Ishikawa (cell line): ENCODE measurements at regions not wholly inside any gene's neighbourhood (a gene's known extent, or its start where the extent isn't known, plus 50 kb on each side); places are given as distances from the start of the nearest gene placed in this dataset.

Experiments
- CEBPB ChIP-seq: IDR thresholded peaks from 2 replicates; pipeline ENCODE4 v1.6.1; 2012
- CREB1 ChIP-seq: IDR thresholded peaks from 2 replicates; pipeline ENCODE4 v1.6.1; 2012; ENCODE audit warnings: low read depth
- EGR1 ChIP-seq: IDR thresholded peaks from 2 replicates; pipeline ENCODE4 v1.6.1; 2012
- EP300 ChIP-seq: IDR thresholded peaks from 2 replicates; pipeline ENCODE4 v1.6.1; 2012; ENCODE audit warnings: borderline replicate concordance
- FOXM1 ChIP-seq: IDR thresholded peaks from 2 replicates; pipeline ENCODE4 v1.6.1; 2012; ENCODE audit warnings: low read depth, borderline replicate concordance
- NFIC ChIP-seq: IDR thresholded peaks from 2 replicates; pipeline ENCODE4 v1.6.1; 2012
- RAD21 ChIP-seq: IDR thresholded peaks from 2 replicates; pipeline ENCODE4 v1.6.1; 2012; ENCODE audit warnings: low read depth
- TAF1 ChIP-seq: IDR thresholded peaks from 2 replicates; pipeline ENCODE4 v1.6.1; 2012; ENCODE audit warnings: low read depth, mild to moderate bottlenecking
- TCF12 ChIP-seq: IDR thresholded peaks from 2 replicates; pipeline ENCODE4 v1.6.1; 2012; ENCODE audit warnings: low read depth
- TEAD4 ChIP-seq: IDR thresholded peaks from 2 replicates; pipeline ENCODE4 v1.6.1; 2012
- YY1 ChIP-seq: IDR thresholded peaks from 2 replicates; pipeline ENCODE4 v1.6.1; 2012; ENCODE audit warnings: low read depth
- ZBTB7A ChIP-seq: IDR thresholded peaks from 2 replicates; pipeline ENCODE4 v1.6.1; 2012; ENCODE audit warnings: low read depth
- TF ChIP-seq, protein P1 (sequence below): IDR thresholded peaks from 2 replicates; pipeline ENCODE4 v1.6.1; 2012
- TF ChIP-seq, protein P2 (sequence below): IDR thresholded peaks from 2 replicates; pipeline ENCODE4 v1.6.1; 2012
- TF ChIP-seq, protein P3 (sequence below): IDR thresholded peaks from 2 replicates; pipeline ENCODE4 v1.6.1; 2012; ENCODE audit warnings: low read depth, mild to moderate bottlenecking

DNA sequence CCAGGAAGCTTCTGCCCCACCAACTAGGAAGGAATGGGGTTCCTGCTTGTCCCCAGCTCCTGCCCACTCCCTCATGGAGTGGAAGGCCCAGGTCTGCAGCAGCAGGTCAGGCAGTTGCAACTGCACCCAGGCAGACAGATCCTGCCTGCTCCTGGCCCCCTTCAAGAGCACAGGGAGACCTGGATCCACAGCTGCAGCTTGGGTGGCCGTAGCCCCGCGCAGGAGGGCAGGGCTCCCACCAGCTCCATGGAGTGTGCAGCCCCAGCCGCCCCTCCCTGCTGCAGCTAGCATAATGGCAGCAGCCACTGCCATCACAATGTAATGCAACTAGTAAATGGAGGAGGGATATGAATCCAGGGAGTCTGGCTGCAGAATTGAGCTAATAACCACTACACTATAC lies 187.5 kb upstream of the PLET1 start:
- TF ChIP-seq RAD21 (no peak), CEBPB (no peak), ZBTB7A (no peak)
- TF ChIP-seq, protein P1, sequence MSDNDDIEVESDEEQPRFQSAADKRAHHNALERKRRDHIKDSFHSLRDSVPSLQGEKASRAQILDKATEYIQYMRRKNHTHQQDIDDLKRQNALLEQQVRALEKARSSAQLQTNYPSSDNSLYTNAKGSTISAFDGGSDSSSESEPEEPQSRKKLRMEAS: no peak

DNA sequence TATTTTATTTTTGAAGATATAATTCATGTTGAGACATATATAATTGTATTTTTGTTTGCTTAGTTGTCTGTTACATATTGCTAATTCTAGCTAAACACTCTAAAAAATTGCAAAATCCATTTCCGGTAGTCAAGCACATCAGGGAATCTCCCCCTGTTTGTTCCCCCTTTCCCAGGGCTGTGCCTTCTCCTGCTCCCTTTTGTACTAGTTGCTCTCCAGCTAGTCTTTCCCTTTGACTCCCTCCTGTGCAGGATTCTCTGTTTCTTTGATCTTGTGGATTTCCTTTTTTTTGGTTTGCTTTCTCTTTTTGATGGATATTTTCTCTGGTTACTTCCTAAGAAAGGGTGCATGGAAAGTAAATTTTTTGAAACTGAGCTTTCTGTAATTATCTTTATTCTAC lies 188.1 kb upstream of the PLET1 start:
- TF ChIP-seq, protein P2, sequence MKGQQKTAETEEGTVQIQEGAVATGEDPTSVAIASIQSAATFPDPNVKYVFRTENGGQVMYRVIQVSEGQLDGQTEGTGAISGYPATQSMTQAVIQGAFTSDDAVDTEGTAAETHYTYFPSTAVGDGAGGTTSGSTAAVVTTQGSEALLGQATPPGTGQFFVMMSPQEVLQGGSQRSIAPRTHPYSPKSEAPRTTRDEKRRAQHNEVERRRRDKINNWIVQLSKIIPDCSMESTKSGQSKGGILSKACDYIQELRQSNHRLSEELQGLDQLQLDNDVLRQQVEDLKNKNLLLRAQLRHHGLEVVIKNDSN: no peak
- TF ChIP-seq, protein P1: no peak
- TF ChIP-seq RAD21 (no peak), YY1 (no peak), EP300 (no peak), NFIC (no peak)

DNA sequence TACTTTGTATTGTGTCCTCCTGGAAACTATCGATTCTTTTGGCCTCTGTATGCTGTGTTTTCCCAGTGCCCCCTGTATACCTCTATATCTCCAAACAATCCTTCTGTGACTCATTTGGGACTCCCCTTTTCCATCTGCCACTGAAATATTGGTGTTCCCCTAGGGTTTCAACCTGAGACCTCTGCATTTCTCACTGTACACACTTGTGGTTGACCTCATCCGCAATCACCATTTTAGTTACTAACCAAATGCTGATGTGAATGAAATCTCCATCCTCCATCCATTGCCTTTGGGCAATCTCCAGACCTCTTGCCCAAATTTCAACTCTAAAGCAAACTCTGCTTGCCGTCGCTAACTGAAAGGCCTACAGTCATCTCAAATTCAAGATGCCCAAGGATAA lies 190.6 kb upstream of the PLET1 start:
- no peak for TF ChIP-seq TCF12
- TF ChIP-seq, protein P3, sequence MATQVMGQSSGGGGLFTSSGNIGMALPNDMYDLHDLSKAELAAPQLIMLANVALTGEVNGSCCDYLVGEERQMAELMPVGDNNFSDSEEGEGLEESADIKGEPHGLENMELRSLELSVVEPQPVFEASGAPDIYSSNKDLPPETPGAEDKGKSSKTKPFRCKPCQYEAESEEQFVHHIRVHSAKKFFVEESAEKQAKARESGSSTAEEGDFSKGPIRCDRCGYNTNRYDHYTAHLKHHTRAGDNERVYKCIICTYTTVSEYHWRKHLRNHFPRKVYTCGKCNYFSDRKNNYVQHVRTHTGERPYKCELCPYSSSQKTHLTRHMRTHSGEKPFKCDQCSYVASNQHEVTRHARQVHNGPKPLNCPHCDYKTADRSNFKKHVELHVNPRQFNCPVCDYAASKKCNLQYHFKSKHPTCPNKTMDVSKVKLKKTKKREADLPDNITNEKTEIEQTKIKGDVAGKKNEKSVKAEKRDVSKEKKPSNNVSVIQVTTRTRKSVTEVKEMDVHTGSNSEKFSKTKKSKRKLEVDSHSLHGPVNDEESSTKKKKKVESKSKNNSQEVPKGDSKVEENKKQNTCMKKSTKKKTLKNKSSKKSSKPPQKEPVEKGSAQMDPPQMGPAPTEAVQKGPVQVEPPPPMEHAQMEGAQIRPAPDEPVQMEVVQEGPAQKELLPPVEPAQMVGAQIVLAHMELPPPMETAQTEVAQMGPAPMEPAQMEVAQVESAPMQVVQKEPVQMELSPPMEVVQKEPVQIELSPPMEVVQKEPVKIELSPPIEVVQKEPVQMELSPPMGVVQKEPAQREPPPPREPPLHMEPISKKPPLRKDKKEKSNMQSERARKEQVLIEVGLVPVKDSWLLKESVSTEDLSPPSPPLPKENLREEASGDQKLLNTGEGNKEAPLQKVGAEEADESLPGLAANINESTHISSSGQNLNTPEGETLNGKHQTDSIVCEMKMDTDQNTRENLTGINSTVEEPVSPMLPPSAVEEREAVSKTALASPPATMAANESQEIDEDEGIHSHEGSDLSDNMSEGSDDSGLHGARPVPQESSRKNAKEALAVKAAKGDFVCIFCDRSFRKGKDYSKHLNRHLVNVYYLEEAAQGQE: no peak
- TF ChIP-seq YY1: no peak
- no peak for TF ChIP-seq EGR1
- TF ChIP-seq CREB1: no peak
- TF ChIP-seq, protein P2: no peak
- no peak for TF ChIP-seq TAF1
- no peak for TF ChIP-seq EP300
- TF ChIP-seq CEBPB: no peak
- TF ChIP-seq ZBTB7A: no peak

DNA sequence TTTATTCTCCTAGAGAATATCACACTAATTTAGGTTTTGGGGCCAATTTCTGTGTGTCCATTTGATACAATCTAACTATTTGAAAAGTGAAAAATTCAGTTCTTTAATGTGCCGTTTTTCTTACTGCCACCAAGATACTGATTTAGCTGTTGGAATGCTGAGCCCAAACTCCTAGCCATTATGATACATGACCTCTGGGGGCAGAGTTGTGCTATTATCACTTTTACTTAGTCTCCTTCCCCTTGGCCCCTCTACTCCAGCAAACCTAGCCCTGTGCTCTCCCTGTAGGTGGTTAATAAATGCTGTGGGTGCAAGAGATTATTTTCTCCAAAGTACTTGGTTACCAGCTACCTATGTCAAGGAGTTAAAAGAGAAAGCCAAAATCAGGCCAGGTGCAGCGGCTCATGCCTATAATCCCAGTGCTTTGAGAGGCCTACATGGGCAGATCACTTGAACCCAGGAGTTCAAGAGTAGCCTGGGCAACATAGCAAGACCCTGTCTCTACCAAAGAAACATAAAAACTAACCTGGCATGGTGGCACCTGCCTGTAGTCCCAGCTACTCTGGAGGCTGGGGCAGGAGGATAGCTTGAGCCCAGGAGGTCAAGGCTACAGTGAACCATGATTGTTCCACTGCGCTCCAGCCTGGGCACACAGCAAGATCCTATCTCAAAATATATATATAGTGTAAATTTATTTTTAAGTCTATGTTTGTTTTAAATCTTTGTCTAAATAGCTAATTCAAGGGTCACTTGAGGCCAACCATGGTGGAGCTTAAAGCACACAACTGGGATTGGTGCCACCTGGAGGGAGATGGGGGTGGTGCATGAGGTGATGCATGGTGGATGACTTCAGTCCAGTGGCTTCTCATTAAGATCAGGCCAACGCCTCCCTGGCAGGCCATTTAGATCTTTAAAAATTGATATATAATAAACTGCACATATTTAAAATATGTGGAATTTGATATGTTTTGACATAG lies 193.2 kb upstream of the PLET1 start:
- TF ChIP-seq ZBTB7A (no peak), RAD21 (peak; percentile 43), EGR1 (no peak)

DNA sequence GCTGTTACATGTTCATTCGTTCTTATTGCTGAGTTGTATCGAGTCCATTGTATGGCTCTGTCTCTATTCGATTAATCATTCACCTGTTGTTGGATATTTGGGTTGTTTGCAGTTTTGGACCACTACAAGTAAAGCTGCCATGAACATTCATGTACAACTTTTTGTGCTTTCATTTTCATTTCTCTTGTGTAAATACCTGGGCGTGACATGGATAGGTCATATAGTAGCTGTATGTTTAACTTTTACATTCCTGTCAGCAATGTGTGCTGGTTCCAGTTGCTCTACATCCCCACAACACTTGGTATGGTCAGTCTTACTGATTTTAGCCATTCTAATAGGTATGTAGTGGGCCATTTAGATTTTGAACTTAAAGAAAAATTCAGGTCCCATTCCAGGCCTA lies 194.2 kb upstream of the PLET1 start:
- TF ChIP-seq EGR1 (no peak), YY1 (no peak), NFIC (no peak), TAF1 (no peak), CEBPB (no peak), RAD21 (no peak), TCF12 (no peak), FOXM1 (no peak), EP300 (no peak), ZBTB7A (no peak), CREB1 (no peak), TEAD4 (no peak)
- TF ChIP-seq, protein P2: no peak
- TF ChIP-seq, protein P1: no peak
- TF ChIP-seq, protein P3: no peak
